ENCODE measurements at regions not wholly inside any gene's neighbourhood (a gene's known extent, or its start where the extent isn't known, plus 50 kb on each side); places are given as distances from the start of the nearest gene placed in this dataset.

GRCh38 chr3:161798016-161798415, 301.4 kb downstream of the OTOL1 start:
- TF ChIP-seq CTCF (IDR thresholded peaks at IDR 0.05) (no peak), POLR2AphosphoS5 (IDR thresholded peaks at IDR 0.05) (no peak)

Measured in gastroesophageal sphincter (tissue), 3 donors.